Transverse colon (tissue), 3 donors: ENCODE measurements at regions not wholly inside any gene's neighbourhood (a gene's known extent, or its start where the extent isn't known, plus 50 kb on each side); places are given as distances from the start of the nearest gene placed in this dataset.

Source experiments
- CTCF ChIP-seq, 5 experiments: fragments of 200-600 bp in 3 of 5; fragments of 450-650 bp in 2 of 5; sonication (generic) in 3 of 5; IDR thresholded peaks; 1 replicate in 2 of 5; 2 replicates in 3 of 5; pipeline ENCODE4 v1.5.1; 2016 to 2017; ENCODE audit warnings: antibody characterized with exemption in 5 of 5, inconsistent platforms in 3 of 5, mild to moderate bottlenecking in 2 of 5, moderate library complexity in 1 of 5
- POLR2A ChIP-seq: fragments of 450-650 bp; IDR thresholded peaks from one replicate; pipeline ENCODE4 v1.6.1; 2016; ENCODE audit warnings: antibody characterized with exemption, mild to moderate bottlenecking, moderate library complexity

DNA sequence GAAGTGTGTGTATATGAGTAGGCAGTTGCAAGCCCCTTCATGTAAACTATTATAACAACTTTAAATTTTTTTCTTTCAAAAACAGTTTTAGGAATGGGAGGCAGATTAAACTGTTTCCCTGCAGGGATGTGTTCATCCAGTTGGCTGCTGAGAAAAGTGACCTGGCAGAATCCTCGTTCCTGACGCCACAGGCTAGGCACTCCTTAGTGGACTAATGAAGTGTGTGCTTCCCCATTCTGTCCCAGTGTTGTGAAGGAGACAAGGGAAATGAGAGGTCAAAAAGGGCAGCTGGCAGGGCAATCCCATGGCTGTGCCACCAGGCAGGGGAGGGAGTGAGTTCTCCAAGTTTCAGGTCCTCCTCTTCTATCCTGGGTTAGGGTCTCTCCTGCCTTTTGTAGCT is 59.8 kb downstream of the FOXD1 start:
- no peak for TF ChIP-seq CTCF (IDR thresholded peaks at IDR 0.05)
- no peak for TF ChIP-seq POLR2A
